Stimulated activated CD4-positive, alpha-beta T cell treated with anti-CD3 and anti-CD28 coated beads, TNF-alpha, amount 100 ng/mL, for 4 hours (primary cell): ENCODE measurements at regions not wholly inside any gene's neighbourhood (a gene's known extent, or its start where the extent isn't known, plus 50 kb on each side); places are given as distances from the start of the nearest gene placed in this dataset.
A peak's percentile ranks its signal among the peaks of the same experiment; 100 is the strongest.
"Not testable (repeated sequence)": the region's sequence is repeated elsewhere in the genome, so short reads cannot be mapped to it uniquely, and the experiment has no call there.

Source experiments
- DNase-seq, 3 experiments: peaks; one replicate each; pipeline ENCODE4 v3.0.0-alpha.2; 2020; ENCODE audit warnings: low read depth in 3 of 3

DNA sequence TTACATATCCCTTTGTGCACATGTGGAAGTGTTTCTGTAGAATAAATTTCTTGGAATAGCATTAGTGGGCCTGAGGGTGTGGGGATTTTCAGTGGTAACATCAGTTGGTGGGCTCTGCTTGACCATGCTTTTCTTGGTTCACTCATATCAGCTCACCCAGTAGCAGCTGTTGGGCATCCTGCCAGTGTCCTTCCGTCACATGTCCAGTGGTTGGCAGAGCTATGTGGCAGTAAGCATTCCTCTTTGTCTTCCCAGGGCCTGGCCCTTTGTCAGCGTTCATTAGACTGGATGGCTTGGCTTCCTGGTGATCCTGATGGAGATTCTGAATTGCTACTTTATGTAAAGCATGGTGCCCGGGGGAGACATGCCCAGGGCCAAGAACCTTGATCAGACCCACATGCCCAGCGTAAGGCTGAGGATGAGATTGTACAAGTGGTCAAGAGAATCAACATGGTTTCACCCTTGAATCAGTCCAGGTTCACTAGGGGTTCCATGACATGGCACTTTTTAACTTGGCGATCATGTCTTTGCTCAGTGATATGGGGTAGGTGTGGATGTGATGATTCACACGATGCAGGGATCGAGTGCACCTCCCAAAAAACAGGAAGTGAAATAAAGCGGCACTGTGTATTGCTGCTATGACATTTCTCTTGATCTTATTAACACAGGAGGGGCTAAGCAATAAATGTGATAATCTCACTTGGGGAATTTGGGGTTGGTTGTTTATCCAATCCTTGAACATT, 72.1 kb upstream of the IGFBP7 start:
- DNase-seq = no peak

DNA sequence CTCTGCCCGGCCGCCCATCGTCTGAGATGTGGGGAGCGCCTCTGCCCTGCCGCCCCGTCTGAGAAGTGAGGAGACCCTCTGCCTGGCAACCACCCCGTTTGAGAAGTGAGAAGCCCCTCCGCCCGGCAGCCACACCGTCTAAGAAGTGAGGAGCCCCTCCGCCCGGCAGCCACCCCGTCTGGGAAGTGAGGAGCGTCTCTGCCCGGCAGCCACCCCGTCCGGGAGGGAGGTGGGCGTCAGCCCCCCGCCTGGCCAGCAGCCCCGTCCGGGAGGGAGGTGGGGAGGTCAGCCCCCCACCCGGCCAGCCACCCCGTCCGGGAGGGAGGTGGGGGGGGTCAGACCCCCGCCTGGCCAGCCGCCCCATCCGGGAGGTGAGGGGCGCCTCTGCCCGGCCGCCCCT, 63.0 kb upstream of the IGFBP7 start:
- DNase-seq = not testable (repeated sequence)

GRCh38 chr4:57172065-57172464, 61.9 kb upstream of the IGFBP7 start:
- DNase-seq = no peak

DNA sequence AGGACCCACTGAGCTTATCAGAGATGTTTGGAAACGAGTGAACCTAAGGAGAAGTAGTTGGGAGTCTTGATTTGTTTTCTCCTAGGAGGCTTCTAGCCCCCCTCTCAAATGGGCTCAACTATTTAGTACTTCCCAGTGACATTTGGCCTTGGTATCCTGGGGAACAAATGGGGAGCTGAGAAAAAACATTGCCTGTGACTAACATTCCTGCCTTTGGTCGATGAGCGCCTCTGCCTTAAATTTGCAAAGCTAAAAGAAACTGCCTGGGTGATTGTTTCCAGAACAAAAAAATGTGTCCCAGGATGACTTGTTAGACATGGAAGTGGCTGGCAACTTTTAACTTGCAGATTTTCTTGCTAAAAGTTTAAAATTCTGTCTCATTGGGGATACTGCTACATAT, 58.8 kb upstream of the IGFBP7 start:
- no peak for DNase-seq

GRCh38 chr4:57163530-57164459, 53.6 kb upstream of the IGFBP7 start:
- peak; percentile 31 to 62 (median 47) for DNase-seq

DNA sequence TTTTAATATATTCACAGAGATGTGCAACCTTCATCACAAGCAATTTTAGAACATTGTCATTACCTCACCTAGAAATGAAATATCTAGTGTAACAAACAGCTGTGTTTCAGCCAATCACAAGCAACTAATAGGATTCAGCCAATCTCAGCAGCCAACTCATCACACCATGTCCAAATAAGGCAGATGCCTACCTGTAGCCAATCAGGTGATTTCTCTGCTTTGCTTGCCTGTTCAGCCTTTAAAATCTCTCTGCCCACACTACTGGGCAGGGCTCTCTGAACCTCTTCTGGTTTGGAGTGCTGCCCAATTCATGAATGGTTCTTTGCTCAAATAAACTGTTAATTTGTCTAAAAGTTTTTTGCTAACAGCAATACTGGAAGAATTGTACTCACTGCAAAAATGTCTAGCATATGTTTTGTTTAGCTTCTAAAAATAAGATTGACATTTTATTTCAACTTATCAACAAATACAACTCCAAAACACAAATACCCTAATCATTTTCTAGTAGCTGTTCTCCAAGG, 52.4 kb upstream of the IGFBP7 start:
- no peak for DNase-seq
